8988T (cell line): ENCODE measurements at regions not wholly inside any gene's neighbourhood (a gene's known extent, or its start where the extent isn't known, plus 50 kb on each side); places are given as distances from the start of the nearest gene placed in this dataset.

Experiments
- DNase-seq: peaks from one replicate; pipeline ENCODE4 v3.0.0; 2011

GRCh38 chr18:41829647-41830516 lies 125.2 kb upstream of the PIK3C3 start:
- DNase-seq: no peak

GRCh38 chr18:41828137-41828536 lies 126.9 kb upstream of the PIK3C3 start:
- no peak for DNase-seq

DNA sequence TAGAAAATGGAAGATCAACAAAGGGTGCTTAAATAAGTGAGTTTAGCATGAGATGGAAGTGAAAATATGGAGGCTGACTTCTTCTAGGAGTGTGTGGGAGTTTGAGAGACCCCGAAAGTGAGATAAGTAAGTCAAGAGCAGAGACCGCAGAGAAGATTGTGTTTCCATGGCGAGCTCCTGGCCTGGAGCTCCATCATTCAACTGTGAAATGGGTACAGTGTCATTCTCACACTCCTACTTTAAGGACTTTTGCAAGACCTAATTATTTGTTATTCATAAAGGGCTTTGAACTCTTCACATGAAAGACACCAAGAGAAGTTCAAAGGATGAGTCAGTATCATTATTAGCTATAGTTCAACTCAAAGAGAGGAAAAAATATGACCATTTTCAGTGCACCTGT lies 134.2 kb upstream of the PIK3C3 start:
- no peak for DNase-seq

DNA sequence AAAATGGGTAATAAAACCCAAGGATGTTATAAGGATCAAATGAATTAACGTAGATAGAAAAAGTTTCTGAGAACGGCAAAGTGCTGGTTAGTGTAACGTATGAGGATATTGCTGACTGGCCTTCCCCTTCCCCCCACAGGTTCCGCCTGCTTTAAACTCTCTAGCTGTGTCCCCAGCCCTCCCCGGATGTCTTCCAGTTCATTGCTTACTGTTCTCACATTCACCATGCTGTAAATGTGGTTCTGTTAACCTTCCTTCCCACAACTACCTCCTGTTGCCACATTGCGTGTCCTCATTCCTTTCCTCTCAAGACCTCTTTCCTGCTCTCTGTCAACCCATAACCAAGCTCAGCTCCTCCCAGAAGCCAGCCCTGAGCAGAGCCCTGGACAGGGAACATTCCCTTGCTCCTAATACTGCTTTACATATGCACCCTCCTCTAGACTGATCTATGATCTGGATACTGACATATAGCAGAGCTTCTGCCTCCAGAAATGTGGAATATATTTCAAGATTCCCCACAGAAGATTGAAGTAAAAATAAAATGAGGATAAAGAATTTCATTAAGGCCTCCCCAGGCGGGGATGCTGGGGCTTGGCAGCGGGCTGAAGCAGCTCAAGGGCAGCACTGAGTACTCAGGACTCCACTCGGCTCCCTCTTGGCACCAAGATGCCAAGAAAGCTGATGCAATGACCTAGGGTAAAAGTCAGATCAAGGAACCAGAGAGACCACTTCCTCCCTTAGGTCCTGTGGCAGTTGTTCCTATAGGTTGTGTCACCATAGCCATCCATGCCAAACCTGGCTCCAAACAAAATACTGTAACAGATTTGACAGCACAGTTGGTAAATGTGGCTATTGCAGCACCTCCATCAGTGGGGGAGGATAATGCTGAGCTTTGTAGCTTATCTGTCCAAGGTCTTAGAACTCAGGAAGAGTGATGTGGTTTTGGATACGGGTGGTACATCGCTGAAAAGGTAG lies 136.4 kb upstream of the PIK3C3 start:
- DNase-seq: no peak

- no peak for DNase-seq
Measured at GRCh38 chr18:41814651-41815050, 140.4 kb upstream of the PIK3C3 start.

GRCh38 chr18:41809652-41810051 lies 145.4 kb upstream of the PIK3C3 start:
- DNase-seq: no peak

DNA sequence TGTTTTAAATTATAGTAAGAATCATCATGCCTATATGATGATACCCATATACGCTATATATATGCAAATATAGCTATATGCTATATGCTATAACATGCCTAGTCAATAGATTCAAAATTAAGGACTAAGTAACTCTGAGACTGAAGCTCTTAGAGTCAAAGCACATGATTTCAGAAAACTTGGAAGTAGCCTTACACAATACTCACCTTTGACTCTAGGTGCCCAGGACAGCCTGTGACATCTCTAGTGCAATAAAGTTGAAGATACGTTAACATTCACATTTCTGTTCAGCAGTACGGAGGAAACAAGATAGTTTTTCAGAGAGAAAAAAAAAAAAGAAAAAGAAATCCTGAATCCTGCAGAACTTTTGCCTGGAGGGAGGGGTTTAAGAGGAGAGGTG lies 149.7 kb upstream of the PIK3C3 start:
- DNase-seq: no peak

- DNase-seq: no peak
Measured at GRCh38 chr18:41798879-41799278, 156.2 kb upstream of the PIK3C3 start.

- DNase-seq: no peak
Measured at GRCh38 chr18:41790687-41791086, 164.3 kb upstream of the PIK3C3 start.

GRCh38 chr18:41789001-41789400 lies 166.0 kb upstream of the PIK3C3 start:
- DNase-seq: no peak

- DNase-seq: no peak
Measured at GRCh38 chr18:41783879-41784278, 171.2 kb upstream of the PIK3C3 start.

- DNase-seq: no peak
Measured at GRCh38 chr18:41783065-41783818, 171.8 kb upstream of the PIK3C3 start.

DNA sequence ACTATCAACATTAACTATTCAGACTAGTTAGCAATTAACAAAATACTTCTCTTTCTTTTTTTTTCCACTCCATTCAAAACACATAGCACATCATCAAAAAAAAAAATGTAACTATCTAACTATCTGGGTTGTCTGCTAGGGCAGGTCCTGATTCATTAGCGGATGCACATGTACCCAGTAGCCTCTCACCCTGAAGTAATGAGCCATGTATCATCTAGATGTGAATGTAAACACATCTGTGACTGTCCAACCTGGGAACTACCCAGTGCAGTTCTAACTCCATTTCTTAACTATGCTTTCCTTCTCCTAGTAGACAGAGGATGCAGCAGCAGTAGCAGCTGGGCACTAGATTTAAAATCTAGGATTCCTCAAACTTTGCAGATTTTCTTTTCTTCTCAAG lies 183.1 kb upstream of the PIK3C3 start:
- no peak for DNase-seq

GRCh38 chr18:41769265-41769664 lies 185.8 kb upstream of the PIK3C3 start:
- no peak for DNase-seq

- DNase-seq: no peak
Measured at GRCh38 chr18:41768467-41768866, 186.6 kb upstream of the PIK3C3 start.

- no peak for DNase-seq
Measured at GRCh38 chr18:41767960-41768359, 187.1 kb upstream of the PIK3C3 start.

- DNase-seq: no peak
Measured at GRCh38 chr18:41765460-41765859, 189.6 kb upstream of the PIK3C3 start.

DNA sequence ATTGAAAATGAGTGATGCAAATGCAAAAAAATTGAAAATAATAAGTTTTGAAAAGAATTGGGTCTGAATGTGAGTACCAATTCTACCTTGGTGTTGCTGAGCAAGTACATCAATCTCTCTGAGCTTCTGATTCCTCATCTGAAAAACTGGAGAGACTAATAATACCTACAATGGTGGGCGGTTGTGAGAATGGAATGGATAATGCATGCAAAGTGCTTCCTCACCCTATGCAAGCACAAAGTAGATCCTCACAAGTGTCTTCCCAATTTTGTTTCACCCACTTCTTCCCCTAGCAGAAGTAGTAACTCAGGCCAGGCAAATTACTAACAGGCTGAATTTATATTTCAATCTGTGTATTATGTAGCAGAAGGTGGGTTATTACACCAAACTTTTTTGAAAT lies 191.7 kb upstream of the PIK3C3 start:
- DNase-seq: no peak

DNA sequence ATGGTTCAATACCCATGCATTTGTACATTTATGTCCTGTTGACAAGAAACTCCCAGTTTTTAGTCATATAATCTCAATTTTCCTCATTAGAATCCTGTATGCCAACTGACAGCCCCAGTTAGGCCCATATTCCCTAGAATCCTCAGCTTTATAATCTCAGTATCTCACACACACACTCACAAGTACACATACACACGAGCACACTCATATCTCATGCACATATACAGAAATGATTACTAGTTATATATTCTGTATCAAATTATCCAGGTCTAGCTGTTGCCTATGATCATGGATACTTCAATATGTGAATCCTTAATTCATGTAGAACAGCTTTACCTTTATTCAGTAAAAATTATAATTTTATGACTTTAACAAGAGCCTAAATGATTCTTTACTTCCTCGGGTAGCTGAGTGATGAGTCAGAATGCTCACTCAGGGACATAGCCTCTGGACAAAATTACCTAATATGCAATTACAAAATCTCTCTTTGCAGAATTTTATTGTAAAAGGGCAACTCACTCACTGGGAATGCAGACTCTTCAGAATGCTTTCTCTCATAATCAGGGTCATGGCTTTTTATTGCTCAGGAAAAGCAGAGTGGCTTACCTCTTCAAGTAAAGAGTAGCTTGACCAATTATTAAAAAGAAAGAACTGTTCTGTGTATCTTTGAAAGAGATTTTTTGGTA lies 193.6 kb upstream of the PIK3C3 start:
- DNase-seq: no peak

DNA sequence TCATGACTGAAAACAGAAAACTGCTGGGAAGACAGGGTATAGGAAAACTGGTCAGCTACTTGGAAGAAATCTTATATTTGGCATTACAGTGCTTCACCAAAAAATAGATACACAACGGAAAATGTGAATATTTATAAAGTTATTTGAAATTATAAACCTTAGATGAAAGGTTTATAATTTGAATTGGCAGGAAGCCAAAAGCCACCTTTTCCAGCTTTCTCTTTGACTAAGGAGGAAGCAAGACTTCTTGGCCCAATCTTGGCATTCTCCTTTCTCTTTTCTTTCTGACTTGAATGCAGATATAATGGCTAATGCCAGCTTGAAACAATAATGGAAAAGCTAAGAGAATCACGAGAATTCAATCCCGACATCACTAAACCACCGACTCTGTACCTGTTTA lies 196.5 kb upstream of the PIK3C3 start:
- no peak for DNase-seq

DNA sequence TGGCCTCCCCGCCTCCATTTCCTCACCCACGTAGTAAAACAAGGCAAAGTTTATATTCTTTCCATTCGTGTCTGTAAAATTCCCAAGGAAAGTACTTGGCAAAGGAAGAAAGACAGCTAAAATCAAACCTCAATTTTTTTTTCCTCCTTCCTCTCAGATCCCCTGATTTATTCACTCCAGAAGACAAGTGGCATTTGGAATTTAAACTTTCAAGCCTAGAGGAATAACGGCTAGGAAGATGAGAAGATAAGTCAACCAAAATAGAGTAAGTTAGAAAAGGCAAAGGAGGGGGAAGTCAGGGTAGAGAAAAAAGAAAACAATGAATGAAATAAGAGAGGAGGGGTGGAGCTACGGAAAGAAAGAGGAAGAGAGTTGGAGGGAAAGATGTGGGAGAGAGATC lies 198.9 kb upstream of the PIK3C3 start:
- no peak for DNase-seq

GRCh38 chr18:41754332-41754731 lies 200.7 kb upstream of the PIK3C3 start:
- no peak for DNase-seq

DNA sequence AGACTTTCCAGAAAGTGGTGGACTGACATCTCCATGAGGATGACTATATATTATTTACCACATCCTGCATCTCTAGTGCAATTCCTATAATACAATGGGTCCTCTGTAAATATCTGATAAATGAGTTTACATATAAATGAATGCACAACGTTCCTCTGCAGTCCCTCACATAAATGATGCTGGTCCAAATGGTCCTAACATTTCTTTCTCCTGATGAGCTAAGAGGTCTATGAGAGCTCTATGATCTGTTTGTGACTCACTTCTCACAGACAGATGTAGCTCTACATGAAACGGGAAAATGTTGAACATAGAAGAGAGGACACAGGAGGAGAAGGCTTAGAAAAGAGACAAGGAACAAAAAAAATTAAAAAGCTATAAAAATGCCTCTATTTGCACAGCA lies 201.2 kb upstream of the PIK3C3 start:
- DNase-seq: no peak
